H9 (cell line): ENCODE measurements at regions not wholly inside any gene's neighbourhood (a gene's known extent, or its start where the extent isn't known, plus 50 kb on each side); places are given as distances from the start of the nearest gene placed in this dataset.

Experiments
- DNase-seq: peaks from one replicate; pipeline ENCODE4 v3.0.0-alpha.2; 2017
- H2AFZ ChIP-seq: one replicate; pipeline ENCODE4 v1.6.1; 2013; ENCODE audit warnings: mild to moderate bottlenecking, low read length, control low read depth, moderate library complexity
- H2AK5ac ChIP-seq: 2 replicates; pipeline ENCODE4 v1.6.1; 2013; ENCODE audit warnings: low read length, control low read depth, mixed read lengths; ENCODE audit not compliant: insufficient read length
- H2BK120ac ChIP-seq: one replicate; pipeline ENCODE4 v1.6.1; 2013; ENCODE audit warnings: low read depth, mild to moderate bottlenecking, low read length, control low read depth, inconsistent platforms; ENCODE audit not compliant: poor library complexity, severe bottlenecking
- H2BK12ac ChIP-seq: 2 replicates; pipeline ENCODE4 v1.6.1; 2013; ENCODE audit warnings: low read length, control low read depth, mixed read lengths, low read depth; ENCODE audit not compliant: insufficient read length
- H2BK15ac ChIP-seq: 2 replicates; pipeline ENCODE4 v1.6.1; 2013; ENCODE audit warnings: low read depth, low read length, control low read depth
- H2BK20ac ChIP-seq: one replicate; pipeline ENCODE4 v1.6.1; 2013; ENCODE audit warnings: low read depth, mild to moderate bottlenecking, low read length, control low read depth, inconsistent platforms; ENCODE audit not compliant: poor library complexity, severe bottlenecking
- H2BK5ac ChIP-seq: 2 replicates; pipeline ENCODE4 v1.6.1; 2013; ENCODE audit warnings: low read length, control low read depth, mixed read lengths; ENCODE audit not compliant: insufficient read length
- H3K14ac ChIP-seq: 2 replicates; pipeline ENCODE4 v1.6.1; 2013; ENCODE audit warnings: low read length, control low read depth; ENCODE audit not compliant: insufficient read depth
- H3K18ac ChIP-seq: 2 replicates; pipeline ENCODE4 v1.6.1; 2013; ENCODE audit warnings: low read depth, mild to moderate bottlenecking, mixed read lengths, low read length, control low read depth; ENCODE audit not compliant: insufficient read length
- H3K23ac ChIP-seq: 2 replicates; pipeline ENCODE4 v1.6.1; 2013; ENCODE audit warnings: low read length, control low read depth, mixed read lengths, low read depth; ENCODE audit not compliant: insufficient read length
- H3K23me2 ChIP-seq: 2 replicates; pipeline ENCODE4 v1.6.1; 2013; ENCODE audit warnings: low read depth, mild to moderate bottlenecking, mixed read lengths, low read length, control low read depth; ENCODE audit not compliant: insufficient read length, poor library complexity, severe bottlenecking
- H3K27ac ChIP-seq: 2 replicates; pipeline ENCODE4 v1.5.1; 2013; ENCODE audit warnings: low read length, control low read depth, mixed read lengths, low read depth; ENCODE audit not compliant: insufficient read length
- H3K27me3 ChIP-seq: 2 replicates; pipeline ENCODE4 v1.6.1; 2013; ENCODE audit warnings: low read length, control low read depth, inconsistent platforms; ENCODE audit not compliant: insufficient read depth
- H3K4ac ChIP-seq: 2 replicates; pipeline ENCODE4 v1.6.1; 2013; ENCODE audit warnings: low read depth, mild to moderate bottlenecking, control low read depth, inconsistent platforms, low read length, moderate library complexity
- H3K4me1 ChIP-seq: 2 replicates; pipeline ENCODE4 v1.6.1; 2013; ENCODE audit warnings: low read length, control low read depth, inconsistent platforms; ENCODE audit not compliant: insufficient read depth
- H3K4me2 ChIP-seq: 2 replicates; pipeline ENCODE4 v1.6.1; 2013; ENCODE audit warnings: low read length, control low read depth, mixed read lengths; ENCODE audit not compliant: insufficient read length, insufficient read depth
- H3K56ac ChIP-seq: 2 replicates; pipeline ENCODE4 v1.6.1; 2013; ENCODE audit warnings: low read depth, mild to moderate bottlenecking, mixed read lengths, low read length, control low read depth; ENCODE audit not compliant: insufficient read length
- H3K79me1 ChIP-seq: 2 replicates; pipeline ENCODE4 v1.6.1; 2013; ENCODE audit warnings: low read depth, mild to moderate bottlenecking, moderate library complexity, low read length, control low read depth, inconsistent platforms; ENCODE audit not compliant: insufficient read depth, poor library complexity, severe bottlenecking
- H3K79me2 ChIP-seq: 2 replicates; pipeline ENCODE4 v1.6.1; 2013; ENCODE audit warnings: low read length, control low read depth, inconsistent platforms; ENCODE audit not compliant: insufficient read depth
- H3K9ac ChIP-seq: 2 replicates; pipeline ENCODE4 v1.6.1; 2013; ENCODE audit warnings: low read length, control low read depth, mixed read lengths; ENCODE audit not compliant: insufficient read length; ENCODE audit errors: extremely low read depth
- H3K9me3 ChIP-seq: one replicate; pipeline ENCODE4 v1.6.1; 2013; ENCODE audit warnings: low read depth, low read length, inconsistent platforms; ENCODE audit not compliant: control insufficient read depth
- H3T11ph ChIP-seq: one replicate; pipeline ENCODE4 v1.6.1; 2013; ENCODE audit warnings: mild to moderate bottlenecking, low read length, control low read depth, inconsistent platforms
- H4K20me1 ChIP-seq: one replicate; pipeline ENCODE4 v1.6.1; 2013; ENCODE audit not compliant: control insufficient read depth, insufficient read length, insufficient read depth
- H4K5ac ChIP-seq: 2 replicates; pipeline ENCODE4 v1.6.1; 2013; ENCODE audit warnings: low read depth, mild to moderate bottlenecking, mixed read lengths, low read length, control low read depth; ENCODE audit not compliant: insufficient read length
- H4K8ac ChIP-seq: replicated peaks from 2 replicates; pipeline ENCODE4 v1.6.1; 2013; ENCODE audit warnings: low read length, control low read depth, mixed read lengths, low read depth; ENCODE audit not compliant: insufficient read length
- H4K91ac ChIP-seq: 2 replicates; pipeline ENCODE4 v1.6.1; 2013; ENCODE audit warnings: low read depth, mild to moderate bottlenecking, moderate library complexity, mixed read lengths, low read length, control low read depth; ENCODE audit not compliant: insufficient read length
- H3K27ac Mint-ChIP-seq, 3 experiments: 2 replicates in 2 of 3; 3 replicates in 1 of 3; pipeline ENCODE4 v1.8.0; 2020 to 2021; ENCODE audit warnings: mixed read lengths in 3 of 3, mild to moderate bottlenecking in 1 of 3, moderate library complexity in 1 of 3
- H3K27me3 Mint-ChIP-seq: 2 replicates; pipeline ENCODE4 v1.8.0; 2021; ENCODE audit warnings: low read depth, mild to moderate bottlenecking, moderate library complexity, mixed read lengths
- H3K36me3 Mint-ChIP-seq, 3 experiments: 2 replicates in 2 of 3; 3 replicates in 1 of 3; pipeline ENCODE4 v1.8.0; 2020 to 2021; ENCODE audit warnings: low read depth in 3 of 3, mixed read lengths in 3 of 3; ENCODE audit not compliant: insufficient read depth in 1 of 3
- H3K4me1 Mint-ChIP-seq, 2 experiments: 2 replicates each; pipeline ENCODE4 v1.8.0; 2020; ENCODE audit warnings: mixed read lengths in 2 of 2
- H3K4me3 Mint-ChIP-seq, 2 experiments: 2 replicates in 1 of 2; 3 replicates in 1 of 2; pipeline ENCODE4 v1.8.0; 2020 to 2021; ENCODE audit warnings: mild to moderate bottlenecking in 2 of 2, mixed read lengths in 2 of 2, moderate library complexity in 1 of 2
- H3K9me3 Mint-ChIP-seq, 2 experiments: 2 replicates in 1 of 2; 3 replicates in 1 of 2; pipeline ENCODE4 v1.8.0; 2020; ENCODE audit warnings: mild to moderate bottlenecking in 2 of 2, mixed read lengths in 2 of 2, moderate library complexity in 1 of 2
- WGBS: extraction: QIAGEN DNeasy Blood & Tissue Kit; methylation state at CpG from one replicate; pipeline ENCODE4 v1.1.7; 2013; ENCODE audit warnings: missing lambda C conversion rate, low lambda C conversion rate, mixed read lengths; ENCODE audit not compliant: insufficient read length; ENCODE audit errors: extremely low coverage; 5-methylcytosine and 5-hydroxymethylcytosine counted together
- TF ChIP-seq, protein P1 (sequence below): fragments of 200-600 bp; sonication (generic); conservative IDR thresholded peaks from 3 replicates; pipeline ENCODE4 v1.8.0; 2021; ENCODE audit warnings: antibody characterized with exemption, mild to moderate bottlenecking

DNA sequence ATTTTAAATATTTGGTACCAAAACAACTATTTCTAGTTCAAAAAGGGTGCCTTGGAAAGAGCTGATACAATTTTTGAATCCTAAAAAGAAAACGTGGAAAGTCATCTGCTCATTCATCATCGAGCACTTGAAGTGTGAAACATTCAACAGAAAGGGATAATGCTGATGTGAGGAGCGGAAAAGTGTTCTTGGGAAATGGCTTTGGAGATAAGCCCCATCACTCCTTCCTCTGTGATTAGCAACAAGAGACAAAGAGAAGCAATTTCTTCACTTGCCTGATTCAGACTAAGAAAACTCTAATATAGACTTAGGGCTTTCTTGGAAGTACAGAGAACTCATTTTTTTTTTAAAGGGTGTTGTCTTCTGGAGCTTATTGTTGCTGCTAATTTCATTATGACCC is 74.9 kb downstream of the C9orf152 start:
- Mint-ChIP-seq H3K9me3 (no peaks in the 10 kb centered on the region), H3K27ac (no peak overlapping the region; a peak in 1 of 7 replicates), H3K4me3 (no peak overlapping the region), H3K27me3 (no peaks in the 10 kb centered on the region), H3K36me3 (peaks cover 15 to 19% (median 17%) of the 10 kb centered on the region in 3 experiments), H3K4me1 (peaks cover 46 to 50% of the 10 kb centered on the region in 2 experiments)
- H4K20me1 ChIP-seq, result no peaks in the 10 kb centered on the region
- no peak overlapping the region for H3K27ac ChIP-seq
- WGBS, result no CpG with 5 or more reads among the region's 3 CpGs
- H2BK20ac ChIP-seq, result no peak overlapping the region
- no peak overlapping the region for H2AK5ac ChIP-seq
- H3K23me2 ChIP-seq, result peaks cover 3% of the 10 kb centered on the region
- H2AFZ ChIP-seq, result no peak overlapping the region
- H3K56ac ChIP-seq, result no peak overlapping the region
- H3K9ac ChIP-seq, result no peak overlapping the region
- no peak overlapping the region for H3K4ac ChIP-seq
- no peak overlapping the region for H2BK120ac ChIP-seq
- H4K8ac ChIP-seq, result no peak overlapping the region
- TF ChIP-seq, protein P1, sequence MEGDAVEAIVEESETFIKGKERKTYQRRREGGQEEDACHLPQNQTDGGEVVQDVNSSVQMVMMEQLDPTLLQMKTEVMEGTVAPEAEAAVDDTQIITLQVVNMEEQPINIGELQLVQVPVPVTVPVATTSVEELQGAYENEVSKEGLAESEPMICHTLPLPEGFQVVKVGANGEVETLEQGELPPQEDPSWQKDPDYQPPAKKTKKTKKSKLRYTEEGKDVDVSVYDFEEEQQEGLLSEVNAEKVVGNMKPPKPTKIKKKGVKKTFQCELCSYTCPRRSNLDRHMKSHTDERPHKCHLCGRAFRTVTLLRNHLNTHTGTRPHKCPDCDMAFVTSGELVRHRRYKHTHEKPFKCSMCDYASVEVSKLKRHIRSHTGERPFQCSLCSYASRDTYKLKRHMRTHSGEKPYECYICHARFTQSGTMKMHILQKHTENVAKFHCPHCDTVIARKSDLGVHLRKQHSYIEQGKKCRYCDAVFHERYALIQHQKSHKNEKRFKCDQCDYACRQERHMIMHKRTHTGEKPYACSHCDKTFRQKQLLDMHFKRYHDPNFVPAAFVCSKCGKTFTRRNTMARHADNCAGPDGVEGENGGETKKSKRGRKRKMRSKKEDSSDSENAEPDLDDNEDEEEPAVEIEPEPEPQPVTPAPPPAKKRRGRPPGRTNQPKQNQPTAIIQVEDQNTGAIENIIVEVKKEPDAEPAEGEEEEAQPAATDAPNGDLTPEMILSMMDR, result no peak
- peaks cover 26% of the 10 kb centered on the region for H3K4me1 ChIP-seq
- H3K79me1 ChIP-seq, result no peaks in the 10 kb centered on the region
- H3K18ac ChIP-seq, result no peak overlapping the region
- H3T11ph ChIP-seq, result no peak overlapping the region
- no peak overlapping the region for H3K4me2 ChIP-seq
- no peak overlapping the region for H4K5ac ChIP-seq
- no peaks in the 10 kb centered on the region for H3K9me3 ChIP-seq
- no peak for DNase-seq
- no peaks in the 10 kb centered on the region for H3K27me3 ChIP-seq
- no peak overlapping the region for H3K14ac ChIP-seq
- no peak overlapping the region for H4K91ac ChIP-seq
- H2BK12ac ChIP-seq, result no peak overlapping the region
- no peak overlapping the region for H2BK5ac ChIP-seq
- H3K79me2 ChIP-seq, result no peaks in the 10 kb centered on the region; the same call in 1 of the 2 replicates
- H3K23ac ChIP-seq, result no peak overlapping the region
- no peak overlapping the region for H2BK15ac ChIP-seq
